ENCODE measurements at regions not wholly inside any gene's neighbourhood (a gene's known extent, or its start where the extent isn't known, plus 50 kb on each side); places are given as distances from the start of the nearest gene placed in this dataset.

- no peak overlapping the region for H3K4me3 ChIP-seq (ENCODE audit: low read depth, low read length, poor library complexity, severe bottlenecking)
- H3K4me1 ChIP-seq (ENCODE audit: insufficient read depth, low read length, severe bottlenecking) = no peaks in the 10 kb centered on the region
- H3K36me3 ChIP-seq (ENCODE audit: insufficient read depth, low read length) = no peaks in the 10 kb centered on the region
- H3K9me2 ChIP-seq (ENCODE audit: low read depth, low read length) = no peaks in the 10 kb centered on the region
- H3K9ac ChIP-seq (ENCODE audit: low read length) = no peak overlapping the region
- H3K27me3 ChIP-seq (ENCODE audit: insufficient read depth, low read length) = 0 out of 2 replicates have a peak, but pooled peaks cover 5% of the 10 kb centered on the region
- no peaks in the 10 kb centered on the region for H3K79me2 ChIP-seq (ENCODE audit: insufficient read depth, low read length)
- no peaks in the 10 kb centered on the region for H3F3A ChIP-seq (ENCODE audit: insufficient read depth, low read length)
- no peaks in the 10 kb centered on the region for H4K20me1 ChIP-seq (ENCODE audit: insufficient read depth, low read length)
- no peak overlapping the region for H3K27ac ChIP-seq (ENCODE audit: low read depth, low read length, poor library complexity, severe bottlenecking)
- no peaks in the 10 kb centered on the region for H3K9me3 ChIP-seq (ENCODE audit: low read length)
- no peak for TF ChIP-seq EZH2 (IDR thresholded peaks at IDR 0.05; ENCODE audit: borderline replicate concordance, low read length)
- TF ChIP-seq CTCF (IDR thresholded peaks at IDR 0.05; ENCODE audit: low read length) = no peak
- no peak overlapping the region for H3K4me2 ChIP-seq (ENCODE audit: low read length)
- no peak overlapping the region for H2AFZ ChIP-seq (ENCODE audit: low read length)
Observed at GRCh38 chr7:128157906-128158305, 83.2 kb upstream of the LEP start.

- Histone ChIP-seq H4K20me1 (ENCODE audit: insufficient read depth, low read length) (no peaks in the 10 kb centered on the region), H3K9ac (ENCODE audit: low read length) (no peak overlapping the region), H3K27me3 (ENCODE audit: insufficient read depth, low read length) (0 out of 2 replicates have a peak, but pooled peaks cover 5% of the 10 kb centered on the region), H3K9me3 (ENCODE audit: low read length) (no peaks in the 10 kb centered on the region), H3K27ac (ENCODE audit: low read depth, low read length, poor library complexity, severe bottlenecking) (no peak overlapping the region), H3K36me3 (ENCODE audit: insufficient read depth, low read length) (no peaks in the 10 kb centered on the region), H2AFZ (ENCODE audit: low read length) (no peak overlapping the region), H3F3A (ENCODE audit: insufficient read depth, low read length) (no peaks in the 10 kb centered on the region), H3K79me2 (ENCODE audit: insufficient read depth, low read length) (no peaks in the 10 kb centered on the region), H3K4me2 (ENCODE audit: low read length) (no peak overlapping the region), H3K9me2 (ENCODE audit: low read depth, low read length) (no peaks in the 10 kb centered on the region), H3K4me3 (ENCODE audit: low read depth, low read length, poor library complexity, severe bottlenecking) (no peak overlapping the region), H3K4me1 (ENCODE audit: insufficient read depth, low read length, severe bottlenecking) (no peaks in the 10 kb centered on the region)
- no peak for TF ChIP-seq CTCF (IDR thresholded peaks at IDR 0.05; ENCODE audit: low read length)
- no peak for TF ChIP-seq EZH2 (IDR thresholded peaks at IDR 0.05; ENCODE audit: borderline replicate concordance, low read length)
Observed at GRCh38 chr7:128158370-128158769, 82.7 kb upstream of the LEP start.

GRCh38 chr7:128160296-128160695, 80.8 kb upstream of the LEP start:
- Histone ChIP-seq H3K9me3 (ENCODE audit: low read length) (no peaks in the 10 kb centered on the region), H3K27ac (ENCODE audit: low read depth, low read length, poor library complexity, severe bottlenecking) (no peak overlapping the region), H3K4me2 (ENCODE audit: low read length) (no peak overlapping the region), H3K36me3 (ENCODE audit: insufficient read depth, low read length) (no peaks in the 10 kb centered on the region), H4K20me1 (ENCODE audit: insufficient read depth, low read length) (no peaks in the 10 kb centered on the region), H3K27me3 (ENCODE audit: insufficient read depth, low read length) (peaks cover 11% of the 10 kb centered on the region; the same call in 1 of the 2 replicates), H3K4me1 (ENCODE audit: insufficient read depth, low read length, severe bottlenecking) (no peaks in the 10 kb centered on the region), H3K4me3 (ENCODE audit: low read depth, low read length, poor library complexity, severe bottlenecking) (no peak overlapping the region), H3F3A (ENCODE audit: insufficient read depth, low read length) (no peaks in the 10 kb centered on the region), H2AFZ (ENCODE audit: low read length) (no peak overlapping the region), H3K9me2 (ENCODE audit: low read depth, low read length) (no peaks in the 10 kb centered on the region), H3K9ac (ENCODE audit: low read length) (no peak overlapping the region), H3K79me2 (ENCODE audit: insufficient read depth, low read length) (no peaks in the 10 kb centered on the region)
- no peak for TF ChIP-seq EZH2 (IDR thresholded peaks at IDR 0.05; ENCODE audit: borderline replicate concordance, low read length)
- TF ChIP-seq CTCF (IDR thresholded peaks at IDR 0.05; ENCODE audit: low read length) = no peak

Data from OCI-LY1 (cell line).